ENCODE measurements at regions not wholly inside any gene's neighbourhood (a gene's known extent, or its start where the extent isn't known, plus 50 kb on each side); places are given as distances from the start of the nearest gene placed in this dataset.

DNA sequence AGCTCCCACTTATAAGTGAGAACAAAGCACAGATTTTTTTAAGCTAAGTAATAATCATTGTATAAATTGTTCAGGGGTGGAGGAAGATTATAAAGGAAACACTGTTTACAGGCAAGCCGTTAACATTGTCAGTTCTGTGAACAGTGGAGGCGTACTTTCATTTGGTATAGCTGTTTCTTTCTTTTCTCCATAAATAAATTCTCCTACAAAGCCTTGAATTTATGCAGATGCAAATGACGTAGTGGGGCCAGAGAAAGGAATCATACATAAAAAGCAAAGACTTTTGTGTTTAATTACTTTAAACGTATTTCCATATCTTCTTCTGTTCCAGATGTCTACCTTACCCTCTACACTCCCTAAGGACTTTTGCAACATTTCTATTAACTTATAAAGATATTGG is 914.9 kb downstream of the ZPLD1 start:
- H3K9me3 ChIP-seq (ENCODE audit: control insufficient read depth in 2 of 2, insufficient read depth in 1 of 2, low read length in 1 of 2), result no peaks in the 10 kb centered on the region
- H3K4me1 ChIP-seq (ENCODE audit: control insufficient read depth in 2 of 2, insufficient read depth in 2 of 2, low read length in 2 of 2), result no peaks in the 10 kb centered on the region
- no peaks in the 10 kb centered on the region for H3K36me3 ChIP-seq (ENCODE audit: control insufficient read depth in 2 of 2, insufficient read depth in 2 of 2, low read length in 1 of 2)
- no peak for DNase-seq (ENCODE audit: low read depth in 6 of 9, low spot score in 9 of 9)
- no peaks in the 10 kb centered on the region for H3K27me3 ChIP-seq (ENCODE audit: control insufficient read depth in 2 of 2, insufficient read depth in 1 of 2, low read length in 1 of 2)
- no peak overlapping the region for H3K27ac ChIP-seq (ENCODE audit: low read depth in 1 of 2, low read length in 1 of 2)
- no peak overlapping the region for H3K4me3 ChIP-seq (ENCODE audit: low read length in 2 of 2)
- WGBS, result 94% methylated on average over 4 of the region's 4 CpGs

DNA sequence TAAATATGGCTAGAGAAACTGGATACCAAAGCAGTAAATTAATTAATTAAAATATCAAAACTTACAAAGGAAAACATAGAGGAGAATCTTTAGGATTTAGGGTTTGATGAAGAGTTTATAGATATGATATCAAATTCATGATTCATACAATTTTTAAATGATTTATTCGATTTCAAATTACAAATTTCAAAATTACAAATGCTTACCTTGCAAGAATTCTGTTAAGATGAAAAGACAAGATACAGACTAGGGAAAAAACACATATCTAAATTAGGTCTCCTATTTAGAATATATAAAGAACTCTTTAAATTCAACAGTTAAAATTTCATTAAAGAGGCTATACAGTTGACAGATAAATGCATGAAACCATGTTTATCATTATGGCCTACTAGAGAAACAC is 930.7 kb downstream of the ZPLD1 start:
- 85% methylated on average over 1 of the region's 1 CpG for WGBS
- no peaks in the 10 kb centered on the region for H3K4me1 ChIP-seq (ENCODE audit: control insufficient read depth in 2 of 2, insufficient read depth in 2 of 2, low read length in 2 of 2)
- no peaks in the 10 kb centered on the region for H3K36me3 ChIP-seq (ENCODE audit: control insufficient read depth in 2 of 2, insufficient read depth in 2 of 2, low read length in 1 of 2)
- no peaks in the 10 kb centered on the region for H3K9me3 ChIP-seq (ENCODE audit: control insufficient read depth in 2 of 2, insufficient read depth in 1 of 2, low read length in 1 of 2)
- H3K27ac ChIP-seq (ENCODE audit: low read depth in 1 of 2, low read length in 1 of 2), result no peak overlapping the region
- no peaks in the 10 kb centered on the region for H3K27me3 ChIP-seq (ENCODE audit: control insufficient read depth in 2 of 2, insufficient read depth in 1 of 2, low read length in 1 of 2)
- no peak overlapping the region for H3K4me3 ChIP-seq (ENCODE audit: low read length in 2 of 2)
- DNase-seq (ENCODE audit: low read depth in 6 of 9, low spot score in 9 of 9), result no peak

DNA sequence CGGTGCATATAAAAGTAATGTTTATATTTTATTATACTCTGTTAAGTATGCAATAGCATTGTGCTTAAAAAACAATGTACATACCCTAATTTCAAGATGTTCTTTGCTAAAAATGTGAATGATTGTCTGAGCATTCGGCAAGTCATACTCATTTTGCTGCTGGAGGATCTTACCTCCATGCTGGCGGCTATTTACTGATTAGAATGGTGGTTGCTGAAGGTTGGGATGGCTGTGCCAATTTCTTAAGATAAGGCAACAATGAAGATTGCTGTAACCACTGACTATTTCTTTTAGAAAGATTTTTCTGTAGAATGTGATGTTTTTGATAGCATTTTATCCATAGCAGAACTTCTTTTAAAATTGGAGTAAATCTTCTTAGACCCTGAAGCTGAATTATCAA is 932.7 kb downstream of the ZPLD1 start:
- Histone ChIP-seq H3K36me3 (ENCODE audit: control insufficient read depth in 2 of 2, insufficient read depth in 2 of 2, low read length in 1 of 2) (no peaks in the 10 kb centered on the region), H3K27ac (ENCODE audit: low read depth in 1 of 2, low read length in 1 of 2) (no peak overlapping the region), H3K4me3 (ENCODE audit: low read length in 2 of 2) (no peak overlapping the region), H3K4me1 (ENCODE audit: control insufficient read depth in 2 of 2, insufficient read depth in 2 of 2, low read length in 2 of 2) (no peaks in the 10 kb centered on the region), H3K27me3 (ENCODE audit: control insufficient read depth in 2 of 2, insufficient read depth in 1 of 2, low read length in 1 of 2) (no peaks in the 10 kb centered on the region), H3K9me3 (ENCODE audit: control insufficient read depth in 2 of 2, insufficient read depth in 1 of 2, low read length in 1 of 2) (no peaks in the 10 kb centered on the region)
- WGBS, result 93% methylated on average over 3 of the region's 3 CpGs
- DNase-seq (ENCODE audit: low read depth in 6 of 9, low spot score in 9 of 9), result no peak

DNA sequence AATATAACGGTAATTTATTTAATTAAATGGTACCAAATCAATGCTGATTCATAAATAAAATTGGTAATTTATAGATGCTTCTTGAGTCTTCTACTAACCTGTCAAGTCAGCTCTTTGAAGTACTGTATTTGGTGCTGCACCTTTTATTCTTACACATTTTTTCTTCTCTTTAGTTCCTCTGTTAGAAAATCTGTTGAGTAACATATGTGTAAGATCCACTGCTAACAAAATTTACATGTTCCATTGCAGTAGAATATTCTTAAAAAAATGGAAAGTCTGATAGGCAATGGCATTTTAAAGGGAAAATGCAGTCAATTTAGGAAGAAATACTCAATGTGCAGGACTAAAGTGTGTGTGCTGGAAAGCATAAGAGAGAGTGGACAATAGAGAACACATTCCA is 936.6 kb downstream of the ZPLD1 start:
- Histone ChIP-seq H3K27me3 (ENCODE audit: control insufficient read depth in 2 of 2, insufficient read depth in 1 of 2, low read length in 1 of 2) (no peaks in the 10 kb centered on the region), H3K4me1 (ENCODE audit: control insufficient read depth in 2 of 2, insufficient read depth in 2 of 2, low read length in 2 of 2) (no peaks in the 10 kb centered on the region), H3K4me3 (ENCODE audit: low read length in 2 of 2) (no peak overlapping the region), H3K36me3 (ENCODE audit: control insufficient read depth in 2 of 2, insufficient read depth in 2 of 2, low read length in 1 of 2) (no peaks in the 10 kb centered on the region), H3K9me3 (ENCODE audit: control insufficient read depth in 2 of 2, insufficient read depth in 1 of 2, low read length in 1 of 2) (no peaks in the 10 kb centered on the region), H3K27ac (ENCODE audit: low read depth in 1 of 2, low read length in 1 of 2) (no peak overlapping the region)
- 69% methylated on average over 1 of the region's 1 CpG for WGBS
- DNase-seq (ENCODE audit: low read depth in 6 of 9, low spot score in 9 of 9), result no peak

DNA sequence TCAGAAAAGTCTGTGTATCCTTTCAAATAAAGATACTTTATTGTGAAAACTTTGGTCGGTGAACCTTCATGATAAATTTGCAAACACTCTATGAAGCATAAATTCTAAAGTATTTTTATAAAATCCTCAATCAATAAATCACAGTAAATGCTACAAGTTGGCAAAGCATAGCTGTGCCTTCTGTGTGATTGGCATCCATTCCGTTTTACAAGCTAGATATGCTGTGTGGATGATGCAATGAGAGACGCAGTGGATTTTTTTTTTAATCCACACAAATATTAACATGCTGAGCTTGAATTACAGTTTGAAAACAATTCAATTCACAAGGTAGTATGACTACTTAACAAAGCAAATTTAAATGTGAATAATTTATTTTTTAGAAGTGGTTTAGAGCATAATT is 937.2 kb downstream of the ZPLD1 start:
- 91% methylated on average over 3 of the region's 3 CpGs for WGBS
- no peaks in the 10 kb centered on the region for H3K4me1 ChIP-seq (ENCODE audit: control insufficient read depth in 2 of 2, insufficient read depth in 2 of 2, low read length in 2 of 2)
- H3K27ac ChIP-seq (ENCODE audit: low read depth in 1 of 2, low read length in 1 of 2), result no peak overlapping the region
- no peaks in the 10 kb centered on the region for H3K9me3 ChIP-seq (ENCODE audit: control insufficient read depth in 2 of 2, insufficient read depth in 1 of 2, low read length in 1 of 2)
- no peak for DNase-seq (ENCODE audit: low read depth in 6 of 9, low spot score in 9 of 9)
- no peaks in the 10 kb centered on the region for H3K36me3 ChIP-seq (ENCODE audit: control insufficient read depth in 2 of 2, insufficient read depth in 2 of 2, low read length in 1 of 2)
- H3K27me3 ChIP-seq (ENCODE audit: control insufficient read depth in 2 of 2, insufficient read depth in 1 of 2, low read length in 1 of 2), result no peaks in the 10 kb centered on the region
- no peak overlapping the region for H3K4me3 ChIP-seq (ENCODE audit: low read length in 2 of 2)

DNA sequence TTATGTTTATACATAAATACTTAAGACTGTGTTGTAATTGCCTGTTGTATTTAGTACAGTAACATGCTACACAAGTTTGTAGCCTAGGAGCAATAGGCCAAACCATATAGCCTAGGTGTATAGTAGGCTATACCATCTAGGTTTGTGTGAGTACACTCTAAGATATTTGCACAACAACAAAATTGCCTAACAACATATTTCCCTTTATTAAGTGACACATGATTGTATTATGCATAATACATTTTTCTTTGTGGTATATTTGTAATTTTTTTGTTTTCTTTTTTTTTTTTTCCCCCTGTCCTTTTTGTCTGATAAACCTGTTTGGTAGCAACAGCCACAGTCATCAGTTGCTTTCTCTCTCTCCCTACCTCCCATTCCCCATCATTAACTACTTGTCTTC is 945.6 kb downstream of the ZPLD1 start:
- Histone ChIP-seq H3K9me3 (ENCODE audit: control insufficient read depth in 2 of 2, insufficient read depth in 1 of 2, low read length in 1 of 2) (no peaks in the 10 kb centered on the region), H3K4me1 (ENCODE audit: control insufficient read depth in 2 of 2, insufficient read depth in 2 of 2, low read length in 2 of 2) (no peaks in the 10 kb centered on the region), H3K4me3 (ENCODE audit: low read length in 2 of 2) (no peak overlapping the region), H3K27me3 (ENCODE audit: control insufficient read depth in 2 of 2, insufficient read depth in 1 of 2, low read length in 1 of 2) (no peaks in the 10 kb centered on the region), H3K36me3 (ENCODE audit: control insufficient read depth in 2 of 2, insufficient read depth in 2 of 2, low read length in 1 of 2) (no peaks in the 10 kb centered on the region), H3K27ac (ENCODE audit: low read depth in 1 of 2, low read length in 1 of 2) (no peak overlapping the region)
- DNase-seq (ENCODE audit: low read depth in 6 of 9, low spot score in 9 of 9), result no peak

DNA sequence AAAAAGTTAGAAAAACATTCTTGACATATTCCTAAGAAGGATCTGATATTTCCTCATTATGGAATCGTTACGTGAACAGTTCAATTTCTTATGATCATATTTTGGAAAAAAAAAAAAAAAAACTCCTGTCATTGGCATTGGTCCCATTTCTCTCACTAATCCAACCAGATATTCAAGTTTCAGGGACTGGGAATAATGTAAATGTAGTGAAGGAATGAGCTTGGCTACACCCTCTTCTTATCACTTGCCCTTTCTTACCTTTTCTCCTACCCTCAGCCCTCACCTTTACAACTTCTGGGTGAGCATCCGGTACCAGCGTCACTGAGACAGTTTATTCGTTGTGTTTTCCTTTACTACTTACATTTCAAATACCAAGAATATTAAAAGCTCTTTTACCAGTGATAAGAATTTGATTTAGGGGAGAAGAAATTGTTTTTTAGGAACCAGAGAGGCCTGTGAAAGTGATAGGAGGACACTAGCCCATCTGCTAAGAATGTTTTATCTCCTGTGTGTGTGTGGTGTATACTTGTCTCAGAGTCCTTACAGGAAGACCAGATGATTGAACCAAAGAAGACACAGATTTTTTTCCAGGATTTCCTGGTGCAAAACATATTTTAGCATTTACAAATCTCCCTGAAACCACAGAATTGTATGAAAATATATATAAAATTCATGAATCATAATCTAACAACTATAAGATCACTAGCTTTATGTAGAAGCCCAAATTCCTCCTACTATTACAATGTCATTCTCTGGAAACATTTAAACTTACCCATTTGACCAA is 946.7 kb downstream of the ZPLD1 start:
- no peak overlapping the region for H3K4me3 ChIP-seq (ENCODE audit: low read length in 2 of 2)
- H3K9me3 ChIP-seq (ENCODE audit: control insufficient read depth in 2 of 2, insufficient read depth in 1 of 2, low read length in 1 of 2), result no peaks in the 10 kb centered on the region
- no peak for DNase-seq (ENCODE audit: low read depth in 6 of 9, low spot score in 9 of 9)
- no peaks in the 10 kb centered on the region for H3K27me3 ChIP-seq (ENCODE audit: control insufficient read depth in 2 of 2, insufficient read depth in 1 of 2, low read length in 1 of 2)
- no peak overlapping the region for H3K27ac ChIP-seq (ENCODE audit: low read depth in 1 of 2, low read length in 1 of 2)
- no peaks in the 10 kb centered on the region for H3K4me1 ChIP-seq (ENCODE audit: control insufficient read depth in 2 of 2, insufficient read depth in 2 of 2, low read length in 2 of 2)
- H3K36me3 ChIP-seq (ENCODE audit: control insufficient read depth in 2 of 2, insufficient read depth in 2 of 2, low read length in 1 of 2), result no peaks in the 10 kb centered on the region
- WGBS, result 94% methylated on average over 5 of the region's 5 CpGs

DNA sequence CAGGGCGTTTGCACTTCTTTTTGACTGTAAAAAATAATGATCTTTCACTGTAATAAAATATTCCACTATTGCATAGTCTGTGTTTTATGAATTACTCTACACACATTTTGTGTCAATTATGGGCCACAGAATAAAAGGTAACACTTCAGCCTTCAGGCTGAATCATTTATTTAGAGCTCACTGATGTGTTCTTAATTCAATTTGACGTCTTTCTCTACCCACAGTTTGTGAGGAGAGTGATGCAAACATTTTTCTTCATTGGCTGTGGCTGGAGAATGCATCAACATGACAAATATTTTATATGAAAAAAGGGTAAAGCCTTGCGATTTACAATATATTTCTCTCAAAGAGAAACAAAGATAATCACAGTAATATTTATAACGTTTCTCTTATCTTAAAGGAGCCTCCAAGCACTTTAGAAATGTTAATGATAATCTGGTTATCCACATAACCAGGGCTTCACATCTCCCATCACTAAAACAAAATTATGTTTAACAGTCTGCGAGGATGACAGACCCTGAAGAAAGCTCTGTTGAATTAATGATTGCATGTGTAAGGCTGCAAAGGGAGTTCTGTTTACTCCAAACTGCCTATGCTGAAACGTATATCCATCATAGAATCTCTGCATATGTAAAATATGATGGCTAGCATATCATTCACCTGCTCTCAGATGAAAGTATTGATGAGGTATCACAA is 951.3 kb downstream of the ZPLD1 start:
- H3K4me1 ChIP-seq (ENCODE audit: control insufficient read depth in 2 of 2, insufficient read depth in 2 of 2, low read length in 2 of 2), result no peaks in the 10 kb centered on the region
- H3K9me3 ChIP-seq (ENCODE audit: control insufficient read depth in 2 of 2, insufficient read depth in 1 of 2, low read length in 1 of 2), result no peaks in the 10 kb centered on the region
- H3K4me3 ChIP-seq (ENCODE audit: low read length in 2 of 2), result no peak overlapping the region
- no peaks in the 10 kb centered on the region for H3K27me3 ChIP-seq (ENCODE audit: control insufficient read depth in 2 of 2, insufficient read depth in 1 of 2, low read length in 1 of 2)
- no peaks in the 10 kb centered on the region for H3K36me3 ChIP-seq (ENCODE audit: control insufficient read depth in 2 of 2, insufficient read depth in 2 of 2, low read length in 1 of 2)
- DNase-seq (ENCODE audit: low read depth in 6 of 9, low spot score in 9 of 9), result no peak
- 75% methylated on average over 6 of the region's 6 CpGs for WGBS
- no peak overlapping the region for H3K27ac ChIP-seq (ENCODE audit: low read depth in 1 of 2, low read length in 1 of 2)

DNA sequence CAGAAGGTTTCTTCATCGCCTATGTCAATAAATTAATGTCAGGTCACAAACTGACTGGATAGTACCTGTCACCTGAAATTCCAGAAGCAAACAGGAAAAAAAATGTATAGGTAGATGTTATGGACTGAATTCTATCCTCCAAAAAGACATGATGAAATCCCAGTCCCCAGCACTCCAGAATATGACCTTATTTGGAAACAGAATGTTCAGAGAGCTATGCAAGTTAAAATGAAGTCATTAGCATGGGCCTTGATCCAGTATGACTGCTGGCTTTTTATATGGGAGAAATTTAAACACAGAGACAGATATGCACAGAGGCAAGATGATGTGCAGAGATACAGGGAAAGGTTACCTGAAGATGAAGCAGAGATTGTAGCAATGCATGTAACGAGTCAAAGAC is 953.4 kb downstream of the ZPLD1 start:
- Histone ChIP-seq H3K4me1 (ENCODE audit: control insufficient read depth in 2 of 2, insufficient read depth in 2 of 2, low read length in 2 of 2) (no peaks in the 10 kb centered on the region), H3K4me3 (ENCODE audit: low read length in 2 of 2) (no peak overlapping the region), H3K27me3 (ENCODE audit: control insufficient read depth in 2 of 2, insufficient read depth in 1 of 2, low read length in 1 of 2) (no peaks in the 10 kb centered on the region), H3K9me3 (ENCODE audit: control insufficient read depth in 2 of 2, insufficient read depth in 1 of 2, low read length in 1 of 2) (no peaks in the 10 kb centered on the region), H3K36me3 (ENCODE audit: control insufficient read depth in 2 of 2, insufficient read depth in 2 of 2, low read length in 1 of 2) (no peaks in the 10 kb centered on the region), H3K27ac (ENCODE audit: low read depth in 1 of 2, low read length in 1 of 2) (no peak overlapping the region)
- no peak for DNase-seq (ENCODE audit: low read depth in 6 of 9, low spot score in 9 of 9)
- WGBS, result 63% methylated on average over 2 of the region's 2 CpGs
